ENCODE measurements at regions not wholly inside any gene's neighbourhood (a gene's known extent, or its start where the extent isn't known, plus 50 kb on each side); places are given as distances from the start of the nearest gene placed in this dataset.

- Histone ChIP-seq H3K9me2 (replicated peaks; ENCODE audit: insufficient read depth, low read length) (no peaks in the 10 kb centered on the region), H3K9ac (ENCODE audit: low read length) (no peak overlapping the region), H3K4me3 (ENCODE audit: low read length) (no peak overlapping the region), H2AFZ (ENCODE audit: low read length) (no peak overlapping the region), H4K20me1 (ENCODE audit: insufficient read depth, low read length) (no peaks in the 10 kb centered on the region), H3K79me2 (ENCODE audit: low read length) (no peaks in the 10 kb centered on the region), H3K9me3 (replicated peaks; ENCODE audit: insufficient read depth, low read length) (no peaks in the 10 kb centered on the region), H3K4me2 (ENCODE audit: low read depth, low read length) (no peak overlapping the region), H3F3A (ENCODE audit: insufficient read depth, low read length) (no peaks in the 10 kb centered on the region), H3K27ac (ENCODE audit: low read length) (no peak overlapping the region), H3K36me3 (replicated peaks; ENCODE audit: insufficient read depth, low read length) (no peaks in the 10 kb centered on the region), H3K27me3 (replicated peaks; ENCODE audit: insufficient read depth, low read length) (no peaks in the 10 kb centered on the region), H3K4me1 (ENCODE audit: low read length) (no peaks in the 10 kb centered on the region)
- DNase-seq: no peak
- TF ChIP-seq CTCF (IDR thresholded peaks at IDR 0.05; ENCODE audit: low read length): no peak
- TF ChIP-seq EZH2 (optimal IDR thresholded peaks at IDR 0.05; ENCODE audit: low read depth, low read length): no peak
- TF ChIP-seq EZH2phosphoT487 (IDR thresholded peaks at IDR 0.05; ENCODE audit: low read length): no peak
These were observed 563.4 kb downstream of the BMP2 start for GRCh38 chr20:7330850-7331249.

- no peaks in the 10 kb centered on the region for H3K4me1 ChIP-seq (ENCODE audit: low read length)
- no peaks in the 10 kb centered on the region for H3K79me2 ChIP-seq (ENCODE audit: low read length)
- TF ChIP-seq EZH2 (optimal IDR thresholded peaks at IDR 0.05; ENCODE audit: low read depth, low read length) (no peak), EZH2phosphoT487 (IDR thresholded peaks at IDR 0.05; ENCODE audit: low read length) (no peak), CTCF (IDR thresholded peaks at IDR 0.05; ENCODE audit: low read length) (no peak)
These were observed 564.7 kb downstream of the BMP2 start for GRCh38 chr20:7332169-7332568.

GRCh38 chr20:7333841-7334240 is 566.4 kb downstream of the BMP2 start:
- Histone ChIP-seq H4K20me1 (ENCODE audit: insufficient read depth, low read length) (no peaks in the 10 kb centered on the region), H3K9me2 (replicated peaks; ENCODE audit: insufficient read depth, low read length) (no peaks in the 10 kb centered on the region), H3K36me3 (replicated peaks; ENCODE audit: insufficient read depth, low read length) (no peaks in the 10 kb centered on the region), H3K4me3 (ENCODE audit: low read length) (no peak overlapping the region), H3K9ac (ENCODE audit: low read length) (no peak overlapping the region), H2AFZ (ENCODE audit: low read length) (no peak overlapping the region), H3K27me3 (replicated peaks; ENCODE audit: insufficient read depth, low read length) (no peaks in the 10 kb centered on the region), H3K79me2 (ENCODE audit: low read length) (no peaks in the 10 kb centered on the region), H3K4me1 (ENCODE audit: low read length) (no peaks in the 10 kb centered on the region), H3K27ac (ENCODE audit: low read length) (no peak overlapping the region), H3K4me2 (ENCODE audit: low read depth, low read length) (no peak overlapping the region), H3K9me3 (replicated peaks; ENCODE audit: insufficient read depth, low read length) (no peaks in the 10 kb centered on the region), H3F3A (ENCODE audit: insufficient read depth, low read length) (no peaks in the 10 kb centered on the region)
- DNase-seq: no peak
- no peak for TF ChIP-seq EZH2 (optimal IDR thresholded peaks at IDR 0.05; ENCODE audit: low read depth, low read length)
- no peak for TF ChIP-seq EZH2phosphoT487 (IDR thresholded peaks at IDR 0.05; ENCODE audit: low read length)
- no peak for TF ChIP-seq CTCF (IDR thresholded peaks at IDR 0.05; ENCODE audit: low read length)

More at GRCh38 chr20:7332169-7332568, 564.7 kb downstream of the BMP2 start:
- H3K36me3 ChIP-seq (replicated peaks; ENCODE audit: insufficient read depth, low read length): no peaks in the 10 kb centered on the region
- H3K4me3 ChIP-seq (ENCODE audit: low read length): no peak overlapping the region
- H3K27me3 ChIP-seq (replicated peaks; ENCODE audit: insufficient read depth, low read length): no peaks in the 10 kb centered on the region
- no peaks in the 10 kb centered on the region for H4K20me1 ChIP-seq (ENCODE audit: insufficient read depth, low read length)
- DNase-seq: no peak
- no peak overlapping the region for H3K4me2 ChIP-seq (ENCODE audit: low read depth, low read length)
- no peaks in the 10 kb centered on the region for H3F3A ChIP-seq (ENCODE audit: insufficient read depth, low read length)
- no peak overlapping the region for H2AFZ ChIP-seq (ENCODE audit: low read length)
- no peaks in the 10 kb centered on the region for H3K9me2 ChIP-seq (replicated peaks; ENCODE audit: insufficient read depth, low read length)
- H3K9me3 ChIP-seq (replicated peaks; ENCODE audit: insufficient read depth, low read length): no peaks in the 10 kb centered on the region
- no peak overlapping the region for H3K9ac ChIP-seq (ENCODE audit: low read length)
- H3K27ac ChIP-seq (ENCODE audit: low read length): no peak overlapping the region
